ENCODE measurements at regions not wholly inside any gene's neighbourhood (a gene's known extent, or its start where the extent isn't known, plus 50 kb on each side); places are given as distances from the start of the nearest gene placed in this dataset.

- ATAC-seq (replicated peaks; ENCODE audit: extremely low read depth, poor library complexity, severe bottlenecking) = no peak
- DNase-seq (ENCODE audit: low spot score in 2 of 2) = no peak
- no peaks in the 10 kb centered on the region for H3K36me3 Mint-ChIP-seq (ENCODE audit: insufficient read depth)
- H3K4me1 Mint-ChIP-seq = no peaks in the 10 kb centered on the region
- no peak overlapping the region for H3K4me3 Mint-ChIP-seq
- no peak overlapping the region for H3K27ac Mint-ChIP-seq (ENCODE audit: low read depth)
- H3K9me3 Mint-ChIP-seq = no peaks in the 10 kb centered on the region
- no peaks in the 10 kb centered on the region for H3K27me3 Mint-ChIP-seq
Observed at GRCh38 chr1:218494449-218494852, 149.3 kb downstream of the TGFB2 start.

GRCh38 chr1:218495931-218496330, 150.8 kb downstream of the TGFB2 start:
- no peak overlapping the region for H3K4me3 Mint-ChIP-seq
- H3K36me3 Mint-ChIP-seq (ENCODE audit: insufficient read depth) = no peaks in the 10 kb centered on the region
- H3K9me3 Mint-ChIP-seq = no peaks in the 10 kb centered on the region
- H3K4me1 Mint-ChIP-seq = no peaks in the 10 kb centered on the region
- no peak overlapping the region for H3K27ac Mint-ChIP-seq (ENCODE audit: low read depth)
- H3K27me3 Mint-ChIP-seq = peaks cover 4% of the 10 kb centered on the region
- no peak for ATAC-seq (replicated peaks; ENCODE audit: extremely low read depth, poor library complexity, severe bottlenecking)
- no peak for DNase-seq (ENCODE audit: low spot score in 2 of 2)

GRCh38 chr1:218496561-218496960, 151.4 kb downstream of the TGFB2 start:
- H3K4me1 Mint-ChIP-seq = no peaks in the 10 kb centered on the region
- H3K9me3 Mint-ChIP-seq = no peaks in the 10 kb centered on the region
- no peak overlapping the region for H3K27ac Mint-ChIP-seq (ENCODE audit: low read depth)
- DNase-seq (ENCODE audit: low spot score in 2 of 2) (no peak), ATAC-seq (replicated peaks; ENCODE audit: extremely low read depth, poor library complexity, severe bottlenecking) (no peak)
- H3K4me3 Mint-ChIP-seq = no peak overlapping the region
- no peaks in the 10 kb centered on the region for H3K36me3 Mint-ChIP-seq (ENCODE audit: insufficient read depth)
- H3K27me3 Mint-ChIP-seq = peaks cover 10% of the 10 kb centered on the region

- Mint-ChIP-seq H3K9me3 (no peaks in the 10 kb centered on the region), H3K4me1 (no peaks in the 10 kb centered on the region), H3K27ac (ENCODE audit: low read depth) (no peak overlapping the region), H3K36me3 (ENCODE audit: insufficient read depth) (no peaks in the 10 kb centered on the region), H3K27me3 (peaks cover 12% of the 10 kb centered on the region), H3K4me3 (no peak overlapping the region)
- no peak for ATAC-seq (replicated peaks; ENCODE audit: extremely low read depth, poor library complexity, severe bottlenecking)
- DNase-seq (ENCODE audit: low spot score in 2 of 2) = no peak
Observed at GRCh38 chr1:218498056-218498938, 153.2 kb downstream of the TGFB2 start.

- H3K9me3 Mint-ChIP-seq = peaks cover 5% of the 10 kb centered on the region
- DNase-seq (ENCODE audit: low spot score in 2 of 2) (no peak), ATAC-seq (replicated peaks; ENCODE audit: extremely low read depth, poor library complexity, severe bottlenecking) (no peak)
- H3K27me3 Mint-ChIP-seq = peaks cover 12% of the 10 kb centered on the region
- H3K36me3 Mint-ChIP-seq (ENCODE audit: insufficient read depth) = no peaks in the 10 kb centered on the region
- H3K27ac Mint-ChIP-seq (ENCODE audit: low read depth) = no peak overlapping the region
- no peaks in the 10 kb centered on the region for H3K4me1 Mint-ChIP-seq
- H3K4me3 Mint-ChIP-seq = no peak overlapping the region
Observed at GRCh38 chr1:218499011-218499691, 154.0 kb downstream of the TGFB2 start.

GRCh38 chr1:218499911-218500310, 154.8 kb downstream of the TGFB2 start:
- no peak overlapping the region for H3K27ac Mint-ChIP-seq (ENCODE audit: low read depth)
- H3K9me3 Mint-ChIP-seq = peaks cover 5% of the 10 kb centered on the region

GRCh38 chr1:218501161-218501560, 156.0 kb downstream of the TGFB2 start:
- Mint-ChIP-seq H3K9me3 (peaks cover 12% of the 10 kb centered on the region), H3K4me3 (no peak overlapping the region), H3K27me3 (peaks cover 12% of the 10 kb centered on the region), H3K4me1 (no peaks in the 10 kb centered on the region), H3K27ac (ENCODE audit: low read depth) (no peak overlapping the region), H3K36me3 (ENCODE audit: insufficient read depth) (no peaks in the 10 kb centered on the region)
- DNase-seq (ENCODE audit: low spot score in 2 of 2) (no peak), ATAC-seq (replicated peaks; ENCODE audit: extremely low read depth, poor library complexity, severe bottlenecking) (no peak)

More at GRCh38 chr1:218499911-218500310, 154.8 kb downstream of the TGFB2 start:
- no peak for ATAC-seq (replicated peaks; ENCODE audit: extremely low read depth, poor library complexity, severe bottlenecking)
- Mint-ChIP-seq H3K27me3 (peaks cover 12% of the 10 kb centered on the region), H3K4me1 (no peaks in the 10 kb centered on the region), H3K4me3 (no peak overlapping the region), H3K36me3 (ENCODE audit: insufficient read depth) (no peaks in the 10 kb centered on the region)
- no peak for DNase-seq (ENCODE audit: low spot score in 2 of 2)

- ATAC-seq (replicated peaks; ENCODE audit: extremely low read depth, poor library complexity, severe bottlenecking) = no peak
- Mint-ChIP-seq H3K9me3 (peaks cover 19% of the 10 kb centered on the region), H3K4me1 (no peaks in the 10 kb centered on the region), H3K27ac (ENCODE audit: low read depth) (no peak overlapping the region), H3K27me3 (peaks cover 12% of the 10 kb centered on the region), H3K4me3 (no peak overlapping the region), H3K36me3 (ENCODE audit: insufficient read depth) (no peaks in the 10 kb centered on the region)
- no peak for DNase-seq (ENCODE audit: low spot score in 2 of 2)
Observed at GRCh38 chr1:218502383-218502782, 157.2 kb downstream of the TGFB2 start.

GRCh38 chr1:218503102-218503501, 158.0 kb downstream of the TGFB2 start:
- ATAC-seq (replicated peaks; ENCODE audit: extremely low read depth, poor library complexity, severe bottlenecking) (no peak), DNase-seq (ENCODE audit: low spot score in 2 of 2) (no peak)
- Mint-ChIP-seq H3K27ac (ENCODE audit: low read depth) (no peak overlapping the region), H3K36me3 (ENCODE audit: insufficient read depth) (no peaks in the 10 kb centered on the region), H3K4me3 (no peak overlapping the region), H3K27me3 (peaks cover 12% of the 10 kb centered on the region), H3K9me3 (peaks cover 19% of the 10 kb centered on the region), H3K4me1 (no peaks in the 10 kb centered on the region)

- no peak for ATAC-seq (replicated peaks; ENCODE audit: extremely low read depth, poor library complexity, severe bottlenecking)
- no peak for DNase-seq (ENCODE audit: low spot score in 2 of 2)
- H3K27ac Mint-ChIP-seq (ENCODE audit: low read depth) = no peak overlapping the region
- peaks cover 25% of the 10 kb centered on the region for H3K9me3 Mint-ChIP-seq
- no peaks in the 10 kb centered on the region for H3K27me3 Mint-ChIP-seq
- H3K4me1 Mint-ChIP-seq = no peaks in the 10 kb centered on the region
- H3K36me3 Mint-ChIP-seq (ENCODE audit: insufficient read depth) = no peaks in the 10 kb centered on the region
- no peak overlapping the region for H3K4me3 Mint-ChIP-seq
Observed at GRCh38 chr1:218507355-218508002, 162.3 kb downstream of the TGFB2 start.

- Mint-ChIP-seq H3K4me1 (no peaks in the 10 kb centered on the region), H3K9me3 (peaks cover 24% of the 10 kb centered on the region), H3K36me3 (ENCODE audit: insufficient read depth) (no peaks in the 10 kb centered on the region), H3K4me3 (no peak overlapping the region), H3K27ac (ENCODE audit: low read depth) (no peak overlapping the region), H3K27me3 (no peaks in the 10 kb centered on the region)
- DNase-seq (ENCODE audit: low spot score in 2 of 2) = no peak
- no peak for ATAC-seq (replicated peaks; ENCODE audit: extremely low read depth, poor library complexity, severe bottlenecking)
Observed at GRCh38 chr1:218510153-218510772, 165.1 kb downstream of the TGFB2 start.

GRCh38 chr1:218513328-218513727, 168.2 kb downstream of the TGFB2 start:
- H3K4me3 Mint-ChIP-seq = no peak overlapping the region
- H3K27ac Mint-ChIP-seq (ENCODE audit: low read depth) = no peak overlapping the region
- ATAC-seq (replicated peaks; ENCODE audit: extremely low read depth, poor library complexity, severe bottlenecking) (no peak), DNase-seq (ENCODE audit: low spot score in 2 of 2) (no peak)
- H3K9me3 Mint-ChIP-seq = peaks cover 12% of the 10 kb centered on the region
- no peaks in the 10 kb centered on the region for H3K36me3 Mint-ChIP-seq (ENCODE audit: insufficient read depth)
- H3K4me1 Mint-ChIP-seq = no peaks in the 10 kb centered on the region
- no peaks in the 10 kb centered on the region for H3K27me3 Mint-ChIP-seq
